ENCODE measurements at regions not wholly inside any gene's neighbourhood (a gene's known extent, or its start where the extent isn't known, plus 50 kb on each side); places are given as distances from the start of the nearest gene placed in this dataset.
A peak's percentile ranks its signal among the peaks of the same experiment; 100 is the strongest.

DNA sequence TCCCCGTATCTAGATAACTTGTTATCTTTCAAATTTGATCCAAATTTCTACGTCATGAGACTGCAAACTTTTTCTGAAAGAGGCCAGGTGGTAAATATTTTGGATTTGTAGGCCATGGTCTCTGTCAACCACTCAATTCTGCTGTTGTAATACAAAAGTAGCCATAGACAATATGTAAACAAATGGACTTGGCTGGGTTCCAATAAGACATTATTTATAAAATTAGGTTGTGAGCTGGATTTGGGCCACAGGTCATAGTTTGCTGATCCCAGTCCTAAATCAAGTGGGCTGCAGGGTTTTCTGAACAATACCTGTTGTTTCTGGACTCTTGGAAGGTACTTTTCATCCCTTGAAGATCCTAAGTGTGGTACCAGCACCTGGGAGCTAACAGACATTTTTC, 1178.0 kb downstream of the SORCS1 start:
- Mint-ChIP-seq H3K4me1 (peaks cover 30% of the 10 kb centered on the region), H3K27me3 (ENCODE audit: low read depth) (peaks cover 4% of the 10 kb centered on the region), H3K9me3 (no peaks in the 10 kb centered on the region), H3K4me3 (no peak overlapping the region), H3K36me3 (no peaks in the 10 kb centered on the region), H3K27ac (peak overlapping the region; percentile 77)
- TF ChIP-seq, protein P1, sequence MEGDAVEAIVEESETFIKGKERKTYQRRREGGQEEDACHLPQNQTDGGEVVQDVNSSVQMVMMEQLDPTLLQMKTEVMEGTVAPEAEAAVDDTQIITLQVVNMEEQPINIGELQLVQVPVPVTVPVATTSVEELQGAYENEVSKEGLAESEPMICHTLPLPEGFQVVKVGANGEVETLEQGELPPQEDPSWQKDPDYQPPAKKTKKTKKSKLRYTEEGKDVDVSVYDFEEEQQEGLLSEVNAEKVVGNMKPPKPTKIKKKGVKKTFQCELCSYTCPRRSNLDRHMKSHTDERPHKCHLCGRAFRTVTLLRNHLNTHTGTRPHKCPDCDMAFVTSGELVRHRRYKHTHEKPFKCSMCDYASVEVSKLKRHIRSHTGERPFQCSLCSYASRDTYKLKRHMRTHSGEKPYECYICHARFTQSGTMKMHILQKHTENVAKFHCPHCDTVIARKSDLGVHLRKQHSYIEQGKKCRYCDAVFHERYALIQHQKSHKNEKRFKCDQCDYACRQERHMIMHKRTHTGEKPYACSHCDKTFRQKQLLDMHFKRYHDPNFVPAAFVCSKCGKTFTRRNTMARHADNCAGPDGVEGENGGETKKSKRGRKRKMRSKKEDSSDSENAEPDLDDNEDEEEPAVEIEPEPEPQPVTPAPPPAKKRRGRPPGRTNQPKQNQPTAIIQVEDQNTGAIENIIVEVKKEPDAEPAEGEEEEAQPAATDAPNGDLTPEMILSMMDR (IDR thresholded peaks at IDR 0.05; ENCODE audit: unreplicated experiment): no peak
- no peak for DNase-seq (ENCODE audit: low spot score in 2 of 2, unreplicated experiment in 2 of 2)

DNA sequence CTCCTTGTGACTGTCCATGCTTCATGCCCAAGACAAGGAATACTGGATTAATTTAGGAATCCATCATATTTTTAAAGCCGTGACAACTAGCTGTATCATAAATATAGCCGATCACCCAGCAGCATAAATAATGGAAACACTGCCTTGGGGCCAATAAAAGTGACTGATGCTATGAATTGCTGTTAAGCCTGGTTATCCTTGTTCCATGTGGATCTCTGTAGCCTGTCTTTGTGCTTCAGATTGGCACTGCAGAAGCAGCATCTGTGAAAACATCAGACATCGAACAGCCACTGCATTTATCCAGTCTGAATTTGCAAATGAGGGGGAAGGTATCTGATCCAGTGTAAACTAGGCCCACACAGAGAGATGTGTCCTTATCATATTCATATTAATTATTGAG, 1181.8 kb downstream of the SORCS1 start:
- TF ChIP-seq, protein P1 (IDR thresholded peaks at IDR 0.05; ENCODE audit: unreplicated experiment): no peak

DNA sequence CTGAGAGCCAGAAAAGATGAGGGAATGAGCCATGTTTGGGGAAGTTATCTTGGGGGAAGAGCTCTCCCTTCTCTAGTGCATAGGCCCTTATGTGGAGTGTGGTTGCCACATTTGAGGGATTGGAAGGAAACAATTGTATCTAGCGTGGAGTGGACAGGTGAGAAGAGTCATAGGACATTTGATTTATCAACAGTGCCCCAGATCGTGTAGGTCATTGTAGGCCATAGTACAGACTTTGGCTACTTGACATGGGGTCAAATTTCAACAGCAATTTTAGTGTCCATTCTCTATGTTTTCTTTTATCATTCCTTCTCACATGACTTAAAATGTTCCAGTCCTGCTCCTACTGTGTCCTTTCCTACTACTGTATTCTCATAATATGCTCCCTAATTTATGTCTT, 1182.8 kb downstream of the SORCS1 start:
- Mint-ChIP-seq H3K36me3 (no peaks in the 10 kb centered on the region), H3K4me3 (no peak overlapping the region), H3K4me1 (peaks cover 19% of the 10 kb centered on the region), H3K27ac (no peak overlapping the region), H3K27me3 (ENCODE audit: low read depth) (peaks cover 5% of the 10 kb centered on the region), H3K9me3 (peaks cover 5% of the 10 kb centered on the region)
- DNase-seq (ENCODE audit: low spot score in 2 of 2, unreplicated experiment in 2 of 2): no peak
- TF ChIP-seq, protein P1 (IDR thresholded peaks at IDR 0.05; ENCODE audit: unreplicated experiment): no peak

More for the DNA sequence above, 1181.8 kb downstream of the SORCS1 start:
- H3K27ac Mint-ChIP-seq: no peak overlapping the region
- H3K4me1 Mint-ChIP-seq: peaks cover 27% of the 10 kb centered on the region
- no peaks in the 10 kb centered on the region for H3K36me3 Mint-ChIP-seq
- no peak for DNase-seq (ENCODE audit: low spot score in 2 of 2, unreplicated experiment in 2 of 2)
- H3K4me3 Mint-ChIP-seq: no peak overlapping the region
- no peaks in the 10 kb centered on the region for H3K9me3 Mint-ChIP-seq
- H3K27me3 Mint-ChIP-seq (ENCODE audit: low read depth): peaks cover 5% of the 10 kb centered on the region

DNA sequence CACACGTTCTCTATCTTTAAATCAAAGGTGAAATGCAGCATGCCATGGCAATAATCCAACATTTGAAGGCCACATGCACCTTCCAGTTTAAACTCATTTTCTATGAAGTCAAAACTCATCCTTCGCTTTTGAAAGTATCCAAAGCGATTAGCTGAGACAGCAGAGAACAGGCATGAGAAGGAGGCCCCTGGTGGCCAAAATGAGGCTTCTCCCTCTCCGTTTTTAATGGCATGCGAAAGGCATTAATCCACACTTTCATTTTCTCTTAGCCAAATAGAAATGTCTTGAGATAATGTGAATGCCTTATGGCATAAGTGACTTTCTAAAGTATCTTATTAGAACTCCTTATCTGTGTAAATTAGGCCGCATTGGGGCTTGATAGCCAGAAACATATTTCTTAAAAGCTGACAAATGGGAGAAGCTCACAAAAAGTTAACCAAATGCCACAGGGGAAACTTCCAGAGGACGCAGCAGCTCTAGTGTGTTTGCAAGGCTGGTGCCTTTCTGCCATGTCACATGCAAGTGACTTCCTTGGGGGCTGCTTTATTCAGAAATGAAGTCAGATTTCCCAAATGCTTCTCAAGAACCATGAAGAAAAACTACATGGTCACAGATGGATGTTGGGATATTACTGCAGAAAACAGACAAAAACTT, 1189.6 kb downstream of the SORCS1 start:
- Mint-ChIP-seq H3K36me3 (no peaks in the 10 kb centered on the region), H3K4me3 (peak overlapping the region; percentile 22), H3K27ac (no peak overlapping the region), H3K4me1 (peaks cover 39% of the 10 kb centered on the region), H3K27me3 (ENCODE audit: low read depth) (peaks cover 1% of the 10 kb centered on the region), H3K9me3 (peaks cover 5% of the 10 kb centered on the region)
- DNase-seq (ENCODE audit: low spot score in 2 of 2, unreplicated experiment in 2 of 2): no peak
- TF ChIP-seq, protein P1 (IDR thresholded peaks at IDR 0.05; ENCODE audit: unreplicated experiment): peak; percentile 49

DNA sequence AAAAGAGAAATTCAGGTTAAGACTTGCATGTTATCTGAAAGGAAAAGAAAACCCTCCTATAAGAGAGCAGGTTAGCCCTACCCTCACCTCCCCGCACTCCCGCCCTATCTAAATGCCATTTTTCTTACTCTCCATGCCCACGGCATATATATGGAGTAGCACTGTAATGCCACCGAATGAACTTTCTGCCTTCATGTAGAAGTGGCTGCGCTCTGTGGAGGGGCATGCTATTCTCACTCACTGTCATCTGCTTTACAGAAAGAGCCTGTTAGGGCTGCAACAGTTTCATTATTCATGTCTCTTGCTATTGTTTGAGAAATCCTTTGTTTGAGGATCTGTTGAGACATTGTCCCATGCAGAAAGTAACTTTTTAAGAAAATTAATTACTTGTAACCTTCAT, 1190.6 kb downstream of the SORCS1 start:
- TF ChIP-seq, protein P1 (IDR thresholded peaks at IDR 0.05; ENCODE audit: unreplicated experiment): no peak
- Mint-ChIP-seq H3K27ac (no peak overlapping the region), H3K4me3 (no peak overlapping the region), H3K9me3 (peaks cover 5% of the 10 kb centered on the region), H3K4me1 (peaks cover 42% of the 10 kb centered on the region), H3K27me3 (ENCODE audit: low read depth) (peaks cover 1% of the 10 kb centered on the region), H3K36me3 (no peaks in the 10 kb centered on the region)
- no peak for DNase-seq (ENCODE audit: low spot score in 2 of 2, unreplicated experiment in 2 of 2)

All from mesothelial cell of epicardium (in vitro differentiated cells).